Myocyte (in vitro differentiated cells): ENCODE measurements at regions not wholly inside any gene's neighbourhood (a gene's known extent, or its start where the extent isn't known, plus 50 kb on each side); places are given as distances from the start of the nearest gene placed in this dataset.
"Not testable (repeated sequence)": the region's sequence is repeated elsewhere in the genome, so short reads cannot be mapped to it uniquely, and the experiment has no call there.

Experiments
- DNase-seq: peaks from one replicate; pipeline ENCODE4 v3.0.0-alpha.2; 2012; ENCODE audit warnings: low read depth

DNA sequence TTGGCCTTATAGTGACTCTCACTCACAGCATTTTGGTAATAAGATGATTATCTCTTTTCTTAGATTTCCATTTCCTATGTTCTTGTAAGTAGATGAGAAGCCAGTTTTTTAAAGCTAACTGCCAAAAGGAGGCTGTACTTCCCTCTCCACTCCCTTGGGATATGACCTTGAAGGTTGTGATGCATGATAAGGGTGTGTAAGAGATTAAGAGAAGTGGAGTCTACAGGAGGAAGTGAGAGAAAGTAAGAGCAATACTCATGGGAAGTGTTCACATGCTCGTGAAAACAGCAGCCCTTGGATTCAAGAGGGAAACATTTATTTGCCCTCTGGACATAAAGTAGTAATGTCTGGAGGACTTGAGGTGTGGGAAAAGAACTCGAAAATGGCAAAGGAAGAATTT lies 171.5 kb downstream of the EVA1A start:
- no peak for DNase-seq

GRCh38 chr2:75381032-75381431 lies 179.7 kb downstream of the EVA1A start:
- DNase-seq, result no peak

GRCh38 chr2:75379476-75380210 lies 180.3 kb upstream of the TACR1 start:
- DNase-seq, result no peak

DNA sequence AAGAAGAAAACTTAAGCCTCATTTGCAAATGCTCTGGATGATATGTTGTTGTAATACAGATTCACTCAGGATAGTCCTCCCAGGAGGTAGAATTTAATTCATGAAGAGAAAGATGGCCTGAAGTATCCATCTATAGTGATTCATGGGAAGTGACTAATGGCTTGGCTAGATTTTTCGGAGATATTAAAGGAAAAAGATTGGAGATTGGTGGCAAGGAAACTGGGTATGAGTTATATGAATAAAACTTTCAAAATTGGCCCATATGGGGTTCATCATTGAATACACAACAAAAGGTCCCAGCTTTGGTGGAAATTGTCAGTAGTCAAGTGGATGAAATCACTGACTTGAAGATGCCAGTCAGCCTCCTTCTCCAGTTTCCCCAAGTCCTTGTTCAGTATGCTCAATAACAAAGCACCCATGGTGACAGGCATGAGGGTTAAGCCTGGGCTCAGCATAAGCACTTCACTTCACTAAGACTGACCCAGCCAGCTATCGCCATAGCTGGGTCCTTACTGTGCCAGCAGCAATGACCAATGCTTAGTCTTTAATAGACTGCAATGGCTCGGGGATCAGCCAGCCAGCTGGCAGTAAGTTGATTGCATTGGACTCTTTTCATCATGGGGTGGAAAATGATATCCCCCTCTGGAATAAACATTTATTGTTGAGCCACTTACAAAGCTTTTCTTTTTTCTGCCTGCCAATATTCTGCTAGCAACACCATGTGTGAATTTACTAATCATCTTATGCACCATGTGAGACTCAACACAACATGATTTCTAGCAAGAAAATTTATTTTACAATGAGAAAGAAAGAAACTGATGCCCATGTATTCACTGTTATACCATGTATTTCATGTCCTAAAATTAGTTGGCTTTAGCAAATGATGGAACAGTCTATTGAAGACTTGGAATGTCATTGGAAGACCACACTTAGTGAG lies 176.6 kb upstream of the TACR1 start:
- no peak for DNase-seq

DNA sequence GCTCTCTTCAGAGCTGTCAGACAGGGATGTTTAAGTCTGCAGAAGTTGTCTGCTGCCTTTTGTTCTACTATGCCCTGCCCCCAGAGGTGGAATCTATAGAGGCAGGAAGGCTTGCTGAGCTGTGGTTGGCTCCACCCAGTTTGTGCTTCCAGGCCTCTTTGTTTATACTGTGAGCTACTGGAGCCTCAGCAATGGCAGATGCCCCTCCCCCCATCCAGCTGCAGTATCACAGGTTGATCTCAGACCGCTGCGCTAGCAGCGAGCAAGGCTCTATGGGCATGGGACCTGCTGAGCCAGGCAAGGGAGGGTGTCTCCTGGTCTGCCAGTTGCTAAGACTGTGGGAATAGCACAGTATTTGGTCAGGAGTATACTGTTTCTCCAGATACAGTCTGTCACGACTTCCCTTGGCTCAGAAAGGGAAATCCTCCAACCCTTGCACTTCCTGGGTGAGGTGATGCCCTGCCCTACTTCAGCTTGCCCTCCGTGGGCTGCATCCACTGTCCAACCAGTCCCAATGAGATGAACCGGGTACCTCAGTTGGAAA lies 175.2 kb upstream of the TACR1 start:
- not testable (repeated sequence) for DNase-seq

DNA sequence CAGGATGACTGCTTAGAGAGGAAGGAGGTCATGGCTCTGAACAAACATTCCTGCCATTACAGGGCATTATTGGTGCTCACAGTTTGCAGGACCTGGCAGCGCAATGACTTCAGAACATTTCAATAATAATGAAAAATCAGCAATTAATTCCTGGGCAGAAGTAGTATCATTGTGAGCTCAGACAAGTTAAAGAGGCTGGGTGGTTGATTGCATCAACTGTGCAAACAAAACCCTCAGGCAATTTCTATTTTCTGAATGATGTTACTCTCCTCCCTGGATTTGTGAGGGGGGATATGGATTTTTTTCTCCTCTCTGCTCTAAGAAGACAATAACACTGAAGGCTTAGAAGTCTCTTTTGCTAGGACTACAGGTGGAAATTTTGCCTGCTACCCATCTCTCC lies 168.1 kb upstream of the TACR1 start:
- no peak for DNase-seq

GRCh38 chr2:75361486-75361885 lies 162.2 kb upstream of the TACR1 start:
- no peak for DNase-seq

DNA sequence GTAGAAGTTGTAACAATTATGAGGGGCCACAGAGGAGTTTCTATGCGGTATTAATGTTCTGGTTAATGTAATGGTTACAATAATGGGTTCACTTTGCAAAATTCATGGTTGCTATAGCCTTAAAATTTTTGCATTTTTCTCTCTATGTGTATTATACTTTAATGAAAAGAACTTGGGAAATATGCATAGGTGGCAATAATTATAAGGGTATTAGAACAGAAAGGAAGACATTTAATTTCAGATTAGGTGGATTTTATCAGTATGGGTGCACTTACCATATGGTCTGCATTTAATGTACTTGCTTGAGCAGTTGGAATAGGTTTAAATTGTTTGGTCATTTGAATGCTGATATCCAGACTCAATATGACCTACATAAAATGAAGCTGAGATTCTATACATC lies 161.6 kb upstream of the TACR1 start:
- DNase-seq, result no peak

GRCh38 chr2:75356865-75357264 lies 157.5 kb upstream of the TACR1 start:
- no peak for DNase-seq

GRCh38 chr2:75353131-75353530 lies 153.8 kb upstream of the TACR1 start:
- DNase-seq, result no peak

DNA sequence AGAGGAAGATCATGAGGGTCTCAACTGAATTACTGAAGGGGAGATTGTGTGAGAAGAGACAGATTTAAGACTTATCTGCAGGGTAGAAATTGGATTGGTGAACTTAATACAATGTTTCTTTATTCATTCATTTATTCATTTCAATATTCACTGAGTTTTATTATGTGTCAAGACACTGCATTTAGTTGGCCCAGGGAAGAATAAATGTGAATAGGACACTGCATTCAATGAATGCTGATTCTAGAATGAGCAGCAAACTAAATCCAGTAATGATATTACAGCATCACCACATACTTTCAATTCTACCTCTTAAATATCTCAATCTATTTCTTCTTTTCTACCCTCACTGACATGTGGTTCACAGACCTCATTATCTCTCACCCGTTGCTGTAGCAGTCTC lies 149.0 kb upstream of the TACR1 start:
- DNase-seq, result no peak

- DNase-seq, result no peak
These were observed 144.8 kb upstream of the TACR1 start for GRCh38 chr2:75344146-75344545.

DNA sequence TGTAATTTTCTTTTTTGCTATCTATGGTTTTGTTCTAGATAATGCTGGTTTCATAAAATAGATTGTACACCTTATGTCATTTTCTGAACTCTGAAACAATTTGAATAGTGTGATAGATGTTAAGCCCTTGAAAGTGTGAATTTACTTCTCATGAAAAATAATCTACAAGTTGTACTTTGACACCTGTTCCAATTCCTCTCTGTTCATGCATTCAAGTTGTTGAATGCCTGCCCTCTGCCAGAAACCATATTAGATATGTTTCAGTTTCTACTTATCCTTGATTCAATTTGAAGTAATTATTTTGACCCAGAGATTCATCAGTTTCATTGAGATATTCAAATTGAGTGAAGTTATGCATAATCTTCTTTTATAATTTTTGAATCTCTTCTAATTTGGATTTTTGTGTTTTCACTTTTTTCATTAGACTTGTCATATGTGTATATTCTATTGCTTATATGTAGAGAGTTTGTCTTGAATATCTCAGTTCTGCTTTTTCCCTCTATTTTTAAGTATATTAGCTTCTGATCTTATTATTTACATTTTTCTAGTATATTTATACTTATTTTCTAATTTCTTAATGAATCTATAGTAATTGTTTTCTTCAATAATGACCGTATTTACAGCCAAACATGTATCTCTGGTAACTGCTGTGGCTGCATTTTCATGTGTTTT lies 143.3 kb upstream of the TACR1 start:
- no peak for DNase-seq

DNA sequence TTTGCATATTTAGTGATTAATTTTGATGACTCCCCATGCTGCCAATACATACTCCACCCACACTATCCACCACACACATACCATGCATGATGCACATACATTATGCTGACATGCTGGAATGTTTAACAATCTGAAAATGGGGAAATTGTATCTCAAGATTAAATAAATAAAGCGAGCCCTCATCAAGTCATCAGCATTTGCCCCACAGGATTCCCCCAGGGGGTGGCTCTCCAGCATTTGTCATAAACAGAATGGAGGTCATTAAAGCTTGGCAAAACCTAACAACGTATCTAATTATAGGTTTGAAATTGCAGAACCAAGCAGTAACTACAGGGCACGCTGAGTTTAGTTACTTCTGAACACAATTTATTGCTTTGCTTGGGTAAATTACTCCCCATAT lies 141.2 kb upstream of the TACR1 start:
- no peak for DNase-seq

DNA sequence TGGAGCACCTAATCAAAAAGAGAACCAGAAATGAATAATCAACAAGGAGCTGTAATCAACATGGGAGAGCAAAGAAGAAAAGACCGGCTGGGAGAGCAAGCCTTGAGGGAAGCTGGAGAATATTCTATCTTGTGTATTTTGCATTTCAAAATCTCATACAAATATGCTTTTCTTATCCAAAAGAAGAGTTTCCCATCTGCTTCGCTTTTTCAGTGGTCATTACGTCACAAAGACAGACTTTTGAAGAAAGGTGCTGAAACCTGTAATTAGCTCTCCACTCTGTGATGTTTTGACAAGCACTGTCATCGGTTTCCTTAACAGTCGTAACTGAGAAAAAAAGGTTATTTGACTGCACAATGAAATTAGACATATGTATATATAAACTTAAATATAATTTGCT lies 139.1 kb upstream of the TACR1 start:
- DNase-seq, result no peak

DNA sequence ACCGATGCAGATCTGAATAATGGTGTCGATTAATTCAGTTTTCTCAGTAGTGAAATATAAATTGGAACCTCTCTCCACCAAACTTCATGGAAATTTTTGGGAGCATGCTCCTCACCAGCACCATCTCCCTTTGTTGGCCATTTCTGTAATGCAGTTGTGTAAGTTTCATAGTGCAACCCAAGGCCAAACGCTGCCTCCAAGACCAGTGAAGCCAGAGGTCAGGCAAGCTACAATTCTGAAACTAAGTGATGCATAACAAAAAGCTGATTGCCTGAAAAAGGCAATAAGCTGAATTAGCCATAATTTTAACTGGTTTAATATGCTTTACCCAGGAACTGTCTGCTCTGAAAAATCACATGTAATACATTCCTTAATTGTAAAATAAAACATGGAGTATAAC lies 138.3 kb upstream of the TACR1 start:
- no peak for DNase-seq

DNA sequence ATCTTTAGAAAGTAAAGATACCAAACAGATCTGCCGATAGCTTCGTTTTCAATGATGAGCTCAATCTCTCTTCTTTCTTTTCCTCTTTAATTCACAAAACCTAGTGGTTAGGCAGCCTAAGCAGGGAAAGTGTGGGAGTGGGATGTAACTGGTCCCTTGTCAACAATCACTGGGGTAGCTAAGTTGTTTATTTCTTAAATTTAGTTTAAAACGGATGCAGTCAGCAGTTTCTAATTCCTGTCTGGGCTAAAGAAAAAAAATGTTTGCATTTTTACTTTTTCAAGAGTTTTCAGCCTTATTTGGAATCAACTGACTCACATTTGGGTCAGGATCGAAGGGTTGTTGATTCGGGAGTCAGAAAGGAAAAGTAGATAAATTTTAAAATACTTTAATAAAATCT lies 137.7 kb upstream of the TACR1 start:
- DNase-seq, result no peak

GRCh38 chr2:75336451-75336850 lies 137.1 kb upstream of the TACR1 start:
- DNase-seq, result peak; percentile 33

- DNase-seq, result no peak
These were observed 134.8 kb upstream of the TACR1 start for GRCh38 chr2:75334076-75334475.

DNA sequence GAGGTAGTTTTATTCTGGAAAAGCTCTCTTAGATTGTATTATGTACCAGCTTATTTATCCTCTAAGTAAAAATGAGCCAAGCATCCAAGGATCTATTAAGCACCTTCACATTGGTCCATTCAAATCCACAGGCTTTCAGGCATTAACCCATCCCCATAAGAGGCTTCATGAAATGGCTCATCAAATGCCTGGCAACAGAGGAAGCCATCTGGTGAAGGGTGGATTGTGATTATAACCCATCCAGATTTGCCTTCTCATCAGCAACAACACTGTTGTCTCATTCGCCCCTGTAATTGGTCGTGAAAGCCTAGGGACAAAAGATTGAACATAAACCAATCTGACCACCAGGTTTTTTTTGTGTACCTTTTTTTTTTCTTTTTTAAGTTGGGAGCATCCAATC lies 134.3 kb upstream of the TACR1 start:
- no peak for DNase-seq

- no peak for DNase-seq
These were observed 128.8 kb upstream of the TACR1 start for GRCh38 chr2:75328156-75328555.

DNA sequence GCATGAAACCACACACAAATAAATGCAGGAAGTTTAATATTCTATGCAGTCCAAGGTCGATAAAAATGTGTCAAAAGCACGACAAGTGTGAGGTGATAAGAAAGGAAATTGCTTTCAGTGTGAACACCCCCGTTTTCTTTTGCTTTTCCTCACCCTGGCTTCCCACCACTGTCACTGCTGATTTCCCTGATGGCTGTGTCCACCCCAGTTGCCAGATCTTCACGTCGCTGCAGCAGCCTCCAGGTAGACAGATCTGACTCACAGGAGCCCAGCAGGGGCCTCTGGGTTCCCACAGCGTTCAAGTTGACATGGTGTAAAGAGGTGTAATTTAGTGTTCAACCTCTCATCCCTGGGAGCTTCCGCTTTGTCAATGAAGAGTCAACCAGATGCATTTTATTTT lies 128.0 kb upstream of the TACR1 start:
- DNase-seq, result no peak
